ENCODE measurements at regions not wholly inside any gene's neighbourhood (a gene's known extent, or its start where the extent isn't known, plus 50 kb on each side); places are given as distances from the start of the nearest gene placed in this dataset.

DNA sequence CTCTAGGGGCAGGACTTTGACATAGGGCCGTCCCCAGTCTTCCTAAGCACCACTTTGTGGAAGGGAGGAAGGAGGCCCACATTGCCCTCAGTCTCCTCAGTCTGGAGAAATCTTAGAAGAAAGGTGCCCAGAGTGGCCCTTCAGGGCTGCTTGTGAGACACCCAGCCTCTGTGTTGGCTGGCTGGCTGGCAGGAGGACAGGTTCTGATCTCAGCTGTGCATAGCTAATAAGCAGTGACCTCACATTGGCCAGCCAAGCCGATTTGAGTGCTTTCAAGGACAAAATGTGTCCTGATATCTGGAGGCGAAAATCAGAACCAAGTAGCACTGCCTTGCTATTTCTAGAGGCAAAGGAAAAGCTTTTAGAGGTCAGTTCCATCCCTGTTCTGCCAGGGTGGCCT, 211.5 kb downstream of the BCOR start:
- no peak for DNase-seq

DNA sequence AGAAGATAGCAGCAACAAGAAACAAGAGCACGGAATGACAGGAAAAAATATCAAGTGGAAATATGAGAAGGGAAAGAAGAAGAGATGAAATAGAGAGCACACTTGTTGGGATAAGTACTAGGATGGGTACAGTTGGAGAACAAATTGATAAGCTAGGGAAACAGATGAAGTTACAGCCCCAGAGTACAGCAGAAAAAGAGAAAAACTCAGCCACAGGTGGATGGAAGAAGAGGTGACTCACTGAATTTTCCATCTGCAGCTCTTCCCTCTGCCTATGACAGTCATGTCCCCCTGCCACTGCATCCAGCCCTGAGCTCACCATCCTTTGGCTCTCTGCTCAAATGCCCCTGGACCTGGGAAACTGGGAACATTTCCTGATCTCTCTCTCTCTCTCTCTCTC, 209.0 kb downstream of the BCOR start:
- DNase-seq: no peak

DNA sequence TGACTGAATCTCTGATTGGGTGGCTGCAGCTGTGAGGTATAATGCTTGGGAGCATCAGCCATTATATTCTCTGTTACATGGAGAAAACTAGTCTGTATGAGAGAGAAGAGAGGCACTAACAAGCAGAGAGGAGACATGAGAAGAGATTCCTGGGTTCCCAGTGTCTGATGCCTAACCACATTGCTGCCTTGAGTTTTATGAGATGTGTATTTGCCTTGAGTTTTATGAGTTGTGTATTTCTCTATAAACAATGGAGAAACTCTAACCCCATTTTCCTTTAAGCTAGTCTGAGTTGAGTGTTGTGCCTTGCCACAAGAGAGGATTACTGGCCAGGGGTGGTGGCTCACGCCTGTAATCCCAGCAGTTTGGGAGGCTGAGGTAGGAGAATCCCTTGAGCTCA, 208.1 kb downstream of the BCOR start:
- DNase-seq: no peak

DNA sequence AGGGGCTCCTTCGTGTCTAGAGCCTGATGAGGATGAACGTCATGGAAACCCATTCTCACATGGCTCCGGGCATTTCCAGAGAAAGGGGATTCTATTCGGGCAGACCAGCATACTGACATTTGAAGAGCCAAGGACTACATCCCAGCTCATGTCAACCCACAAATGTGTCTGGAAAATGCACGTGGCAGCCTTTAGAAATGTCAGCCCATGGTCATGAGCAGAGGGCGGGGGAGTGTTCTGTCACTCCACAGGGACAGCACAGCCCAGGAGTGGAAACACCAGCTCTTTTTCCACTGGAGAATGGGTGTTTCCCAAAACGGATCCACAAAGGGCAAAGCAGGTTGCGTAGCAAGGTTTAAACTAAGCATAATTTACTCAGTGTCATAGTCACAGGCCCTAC, 207.0 kb downstream of the BCOR start:
- no peak for DNase-seq

DNA sequence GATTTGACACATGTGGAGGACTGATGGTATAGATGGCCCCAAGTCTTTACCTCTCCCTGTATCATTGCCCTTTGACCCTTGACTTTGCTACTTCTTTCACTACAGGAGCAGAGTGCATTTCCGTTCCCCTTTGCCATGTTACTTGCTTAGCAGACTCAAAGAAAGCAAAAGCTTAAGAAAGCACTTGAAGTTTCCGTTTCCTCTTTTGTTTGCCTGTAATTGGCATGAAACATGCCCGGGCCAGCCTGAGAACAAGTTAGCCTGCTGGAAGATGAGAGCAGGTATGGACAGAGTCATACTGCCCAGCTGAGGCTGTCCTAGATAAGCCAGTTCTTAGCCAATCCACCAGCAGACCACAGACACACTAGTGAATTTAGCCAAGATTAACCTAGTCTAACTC, 206.0 kb downstream of the BCOR start:
- no peak for DNase-seq

DNA sequence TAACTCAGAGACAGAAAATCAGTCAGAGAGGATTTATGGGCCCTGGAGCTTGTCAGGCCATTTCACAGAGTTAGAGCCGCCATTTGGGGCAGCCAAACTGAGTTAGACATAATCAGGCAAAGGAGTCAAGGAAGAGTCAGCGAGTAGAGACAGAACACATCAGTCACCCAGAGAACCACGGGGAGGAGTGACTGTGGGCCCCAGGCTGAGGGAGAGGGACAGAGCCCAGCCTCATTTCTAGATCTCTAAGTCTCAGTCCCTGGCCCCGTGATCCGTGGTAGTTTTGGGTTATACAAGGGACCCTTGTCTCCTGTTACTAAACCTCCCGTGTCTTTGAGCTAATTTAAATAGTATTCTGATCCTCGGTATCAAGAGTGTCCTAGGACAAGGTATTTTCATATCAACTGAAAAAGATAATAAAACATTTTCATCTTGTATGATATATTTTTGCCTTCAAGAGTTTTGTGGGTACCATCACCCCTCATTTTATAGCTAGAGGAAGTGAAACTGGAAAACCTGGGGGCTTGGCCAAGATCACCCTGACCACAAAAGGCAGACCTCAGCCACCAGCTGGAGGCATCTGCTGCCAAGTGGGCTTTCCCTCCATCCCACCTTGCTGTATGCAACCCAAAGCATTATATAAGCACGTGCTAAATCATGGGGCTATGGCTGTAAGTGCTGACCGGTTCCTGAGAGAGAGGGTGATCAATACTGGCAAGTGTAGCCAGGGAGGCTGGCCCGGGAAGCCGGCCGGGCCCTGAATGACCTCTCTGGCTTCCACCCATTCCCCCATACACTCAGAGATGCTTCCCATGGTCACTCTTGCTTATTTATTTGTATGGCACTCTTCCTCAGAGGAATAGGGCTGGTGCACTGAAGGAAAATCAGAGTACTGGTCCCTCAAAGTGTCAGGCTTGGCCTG, 204.1 kb downstream of the BCOR start:
- no peak for DNase-seq

DNA sequence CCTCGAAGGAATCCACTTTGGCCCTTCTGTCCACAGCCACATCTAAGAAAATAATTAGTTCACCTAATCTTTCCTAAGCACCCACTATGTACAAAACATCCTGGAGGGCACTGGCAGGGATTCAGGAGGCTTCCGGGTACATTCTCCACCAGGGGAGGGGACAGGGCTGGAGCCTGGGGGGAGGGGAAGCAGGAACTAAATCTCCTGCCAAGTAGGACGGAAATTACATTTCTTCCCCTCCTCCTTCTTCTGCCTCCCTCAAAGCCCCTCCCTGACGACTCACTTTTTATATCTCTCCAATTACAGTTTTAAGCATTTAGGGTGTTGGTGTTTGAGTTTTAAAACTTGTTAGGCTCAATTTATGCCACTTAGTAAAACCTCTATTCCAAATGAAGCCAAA, 203.1 kb downstream of the BCOR start:
- DNase-seq: no peak

DNA sequence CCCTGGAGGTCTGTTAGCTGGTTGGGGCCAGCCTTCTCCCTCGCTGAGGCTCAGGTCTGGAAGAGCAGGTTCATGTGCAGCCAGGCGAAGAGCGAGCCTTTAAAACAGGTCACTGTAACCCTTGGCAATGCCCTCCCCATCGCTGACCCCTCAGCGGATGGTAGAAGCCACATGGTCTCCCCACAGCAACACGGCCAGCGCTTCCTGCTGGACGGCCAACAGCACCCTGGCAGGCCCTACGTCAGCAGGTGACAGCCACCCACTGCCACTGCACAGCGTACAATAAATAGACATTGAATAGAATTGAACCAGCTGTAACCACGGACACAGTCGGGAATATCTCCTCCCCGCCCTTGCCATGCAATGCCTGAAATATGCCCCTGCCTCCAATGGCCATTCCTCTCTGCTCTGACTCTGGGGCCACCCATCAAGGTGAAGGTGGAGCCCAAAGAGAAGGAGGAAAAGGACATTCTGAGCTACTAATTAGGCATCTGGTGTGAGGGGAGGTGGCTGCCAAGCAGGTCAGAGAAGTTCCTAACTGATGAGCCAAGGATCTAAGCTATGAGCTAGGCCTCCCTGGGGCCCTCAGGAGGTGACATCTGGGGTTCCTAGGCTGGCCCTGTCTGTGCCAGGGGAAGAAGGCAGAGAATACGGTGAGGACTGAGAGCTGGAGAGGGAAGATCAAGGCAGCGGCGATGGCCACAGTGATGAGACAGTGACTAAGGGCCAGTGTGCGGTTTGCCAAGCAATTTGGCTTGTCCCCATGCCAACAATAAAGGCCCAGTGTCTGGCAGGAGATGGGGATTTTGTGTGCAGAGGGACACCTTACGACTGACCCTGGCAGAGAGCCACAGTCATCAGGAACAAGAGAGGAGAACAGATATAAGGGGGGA, 202.3 kb downstream of the BCOR start:
- no peak for DNase-seq

DNA sequence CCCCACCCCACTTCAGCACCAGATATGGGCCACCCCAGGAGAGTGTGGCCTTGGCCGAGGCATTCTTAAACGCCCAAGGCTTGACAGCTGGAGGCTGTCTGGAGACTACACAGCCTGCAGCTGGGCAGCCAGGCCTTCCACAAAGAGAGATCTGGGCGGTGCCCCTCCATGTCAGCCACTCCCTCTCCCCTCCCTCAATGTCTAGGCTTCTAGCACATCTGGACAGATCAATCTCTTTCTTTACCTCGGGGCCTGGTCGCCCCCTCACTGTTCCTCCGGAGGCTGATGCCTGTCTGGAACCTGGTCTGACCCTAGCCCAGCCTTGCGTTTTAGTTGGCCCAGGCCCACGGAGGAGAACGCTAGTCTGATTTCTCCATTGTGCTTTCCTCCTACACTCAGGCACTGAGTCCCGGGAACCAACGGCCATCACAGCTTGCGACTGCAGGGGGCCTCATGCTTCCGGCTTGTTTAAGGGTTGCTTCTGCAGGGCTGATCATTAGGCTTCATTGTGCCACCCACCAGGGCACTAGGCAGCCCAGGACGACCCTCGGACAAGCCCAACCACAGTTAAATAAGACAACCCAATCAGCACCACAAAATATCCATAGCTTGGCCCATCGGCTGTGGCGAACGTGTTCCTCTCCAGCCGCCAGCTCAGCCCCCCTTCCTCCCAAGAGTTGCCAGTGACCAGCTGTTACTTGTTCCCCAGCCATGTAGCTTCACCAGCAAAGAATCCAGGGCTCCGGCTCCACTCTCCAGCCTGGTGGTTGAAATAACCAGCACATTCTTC, 200.6 kb downstream of the BCOR start:
- DNase-seq: peak; percentile 61

DNA sequence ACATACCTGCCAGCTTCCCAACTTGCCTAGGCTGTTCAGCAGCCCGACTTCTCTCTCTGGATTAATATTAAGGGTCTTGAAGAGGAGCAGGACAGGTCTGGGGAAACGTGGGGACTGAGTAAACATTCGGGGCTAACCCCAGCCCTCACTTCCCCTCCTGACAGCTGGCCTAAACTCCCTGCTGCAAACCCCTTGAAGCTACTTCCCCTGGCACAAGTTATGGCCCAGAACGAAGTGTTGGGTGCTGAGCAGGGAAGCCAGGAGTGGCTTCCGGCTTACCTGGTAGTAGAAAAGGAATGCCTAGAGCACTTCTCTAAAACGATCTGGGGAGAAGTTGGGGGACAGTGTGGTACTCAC, 200.0 kb downstream of the BCOR start:
- no peak for DNase-seq

DNA sequence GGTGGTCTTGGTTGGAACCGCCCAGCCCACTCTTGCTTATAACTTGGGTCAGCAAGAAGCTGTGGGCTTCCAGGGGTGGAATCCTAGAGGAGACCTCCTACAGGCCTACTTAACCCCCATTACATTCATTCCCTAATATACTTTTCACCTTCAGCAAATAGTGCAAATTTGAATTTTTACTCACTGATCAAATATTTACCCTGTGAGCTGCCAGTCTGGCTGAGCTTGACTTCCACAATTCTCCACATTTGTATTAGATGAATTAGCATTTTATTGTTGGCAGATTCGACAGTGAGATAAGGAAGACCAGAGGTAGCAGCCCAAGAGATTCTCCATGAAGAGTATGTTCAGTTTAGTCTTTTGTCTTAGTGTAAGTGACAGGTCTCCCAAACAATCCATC, 199.6 kb downstream of the BCOR start:
- DNase-seq: no peak

DNA sequence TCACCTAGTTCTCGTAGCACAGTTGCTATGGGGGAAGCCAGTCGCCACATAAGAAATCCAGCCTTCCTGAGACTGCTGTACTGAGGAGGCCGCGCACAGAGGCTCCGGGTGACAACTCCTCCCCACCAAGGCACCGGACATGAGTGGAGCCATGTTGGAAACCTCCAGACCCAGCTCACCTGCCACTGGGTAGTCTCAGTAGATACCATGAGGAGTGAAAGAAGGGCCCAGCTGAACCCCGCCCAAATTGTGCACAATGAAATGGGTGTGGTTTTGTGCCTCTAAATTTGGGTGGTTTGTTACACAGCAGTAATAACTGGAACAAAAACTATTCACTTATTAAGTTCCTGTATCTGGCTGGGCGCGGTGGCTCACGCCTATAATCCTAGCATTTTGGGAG, 198.7 kb downstream of the BCOR start:
- no peak for DNase-seq

DNA sequence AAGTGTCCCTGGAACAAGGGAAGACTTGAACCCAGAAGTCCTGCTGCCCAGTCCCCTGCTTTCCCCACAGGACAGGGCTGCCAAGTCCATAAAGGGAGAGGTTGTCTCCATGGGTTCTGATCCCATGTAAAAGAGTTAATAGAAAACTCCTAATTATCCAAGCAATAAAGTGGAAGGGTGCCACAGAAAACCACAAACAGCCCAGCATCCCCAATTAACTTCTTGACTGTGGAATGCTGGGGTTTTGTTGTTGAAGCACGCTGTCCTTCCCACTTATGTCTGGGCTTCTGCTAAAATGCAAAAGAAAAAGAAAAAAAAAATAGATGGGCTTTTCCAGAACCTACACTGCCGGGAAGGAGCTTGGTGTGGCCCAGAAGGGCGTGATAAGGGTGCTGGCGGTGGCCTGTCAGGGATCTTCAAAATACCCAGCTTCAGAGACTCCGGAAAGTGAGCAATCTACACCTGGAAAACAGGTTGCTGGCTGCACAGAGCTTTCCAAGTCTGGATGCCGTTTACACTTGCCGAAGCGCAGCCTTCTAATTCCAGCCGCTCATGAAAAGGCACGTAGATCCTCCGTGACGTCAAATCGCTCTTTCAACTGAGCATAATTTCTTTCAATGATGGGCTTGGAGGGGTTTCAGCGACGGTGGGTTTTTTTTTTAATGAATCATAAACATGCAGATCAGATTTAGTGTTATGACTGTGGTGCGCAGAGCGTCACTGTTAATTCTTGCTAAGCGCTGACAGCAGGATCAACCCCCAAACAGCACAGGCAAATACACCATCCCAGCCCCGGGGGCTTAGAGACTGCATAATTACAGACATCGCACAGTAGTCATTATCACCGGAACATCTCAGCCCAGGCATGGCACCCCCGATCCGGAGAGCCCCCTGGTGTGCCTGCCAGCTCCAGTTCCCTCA, 197.6 kb downstream of the BCOR start:
- DNase-seq: no peak

DNA sequence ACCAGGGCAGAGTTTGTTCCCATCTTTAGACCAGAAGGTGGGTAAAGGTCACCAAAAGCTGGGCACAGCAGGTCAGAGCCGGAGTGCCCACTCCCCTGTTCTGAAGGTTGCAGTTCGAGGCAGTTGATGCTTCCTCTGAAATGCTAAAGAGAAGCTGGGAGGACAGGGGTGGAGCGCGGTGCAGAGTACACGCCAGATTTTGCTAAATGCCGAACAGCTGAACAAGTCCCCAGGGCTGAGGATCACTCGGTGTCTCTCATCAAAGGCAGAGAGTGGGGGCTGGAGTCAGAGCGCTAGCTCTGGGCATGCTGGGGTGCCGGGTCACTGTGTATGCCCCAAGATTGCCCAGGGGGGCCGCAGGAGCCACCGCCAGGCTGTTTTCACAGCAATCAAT, 197.0 kb downstream of the BCOR start:
- DNase-seq: no peak

DNA sequence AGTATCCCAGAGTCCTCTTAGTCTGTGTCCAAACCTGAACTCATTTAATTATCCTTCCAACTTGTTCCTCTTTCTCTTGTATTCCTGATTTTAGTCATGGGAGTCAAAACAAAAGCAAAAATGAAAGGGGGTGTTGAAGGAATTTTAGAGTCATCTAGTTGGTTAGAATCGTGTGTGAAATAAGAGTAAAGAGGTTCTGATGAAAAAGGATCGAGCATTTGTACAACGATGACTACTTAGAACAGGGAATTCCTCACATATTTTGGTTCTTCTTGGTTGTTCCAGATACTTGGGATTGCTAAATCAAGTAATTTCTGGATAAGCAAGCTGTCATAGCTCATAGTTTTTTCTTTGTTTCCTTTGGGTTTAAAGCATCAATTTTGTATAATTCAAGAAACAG, 194.4 kb downstream of the BCOR start:
- DNase-seq: peak; percentile 41

DNA sequence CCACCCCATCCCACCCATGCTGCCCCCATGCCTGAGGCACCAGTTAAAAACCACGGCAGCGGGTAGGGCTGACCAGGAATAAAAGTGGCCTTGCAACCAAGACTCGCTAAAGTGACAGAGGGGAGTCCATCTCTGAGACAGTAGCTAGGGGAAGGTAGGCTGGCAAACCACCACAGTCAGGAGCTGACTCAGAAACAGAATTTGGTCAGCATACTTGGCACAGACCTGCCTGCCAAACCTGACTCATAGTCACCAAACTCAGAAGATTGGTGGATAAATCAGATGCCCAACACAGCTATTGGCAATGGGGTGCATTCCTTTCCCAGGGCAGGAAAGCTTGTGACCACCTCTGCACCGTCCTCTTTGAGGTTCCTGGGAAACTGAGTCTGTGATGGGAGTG, 193.8 kb downstream of the BCOR start:
- DNase-seq: peak; percentile 61

DNA sequence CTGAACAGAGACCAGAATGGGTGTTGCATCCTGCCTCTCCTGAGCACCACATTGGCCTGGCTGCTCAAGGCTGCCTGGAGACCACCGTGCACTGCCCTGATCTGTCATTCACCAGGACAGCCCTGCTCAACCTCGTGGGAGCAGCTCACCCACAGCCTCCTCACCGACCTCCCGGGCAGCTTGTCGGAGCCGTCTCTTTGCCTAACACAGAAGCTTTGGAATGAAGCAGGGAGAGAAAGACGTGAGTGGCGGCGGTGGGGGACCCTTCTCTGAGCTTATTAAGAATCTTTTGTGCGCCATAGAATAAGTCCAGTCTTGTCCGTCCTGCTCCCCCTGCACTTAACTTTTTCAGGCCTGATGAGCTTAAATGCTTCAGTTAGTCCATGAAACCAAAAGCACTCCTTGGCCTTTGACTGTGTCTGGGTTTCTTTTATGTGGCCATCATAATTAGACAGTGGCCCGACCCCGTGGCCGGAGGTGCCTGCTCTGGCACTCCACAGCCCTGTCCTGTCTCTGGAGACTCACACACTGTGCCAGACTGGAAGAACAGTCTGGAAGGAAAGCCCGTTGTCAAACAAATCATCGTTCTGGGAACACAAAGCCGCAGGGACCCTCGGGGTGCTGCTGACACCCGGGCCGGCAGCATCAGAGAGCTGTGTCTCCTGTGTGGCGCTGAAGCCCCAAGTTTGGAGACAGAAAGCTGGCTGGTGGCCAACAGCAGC, 192.8 kb downstream of the BCOR start:
- DNase-seq: no peak

DNA sequence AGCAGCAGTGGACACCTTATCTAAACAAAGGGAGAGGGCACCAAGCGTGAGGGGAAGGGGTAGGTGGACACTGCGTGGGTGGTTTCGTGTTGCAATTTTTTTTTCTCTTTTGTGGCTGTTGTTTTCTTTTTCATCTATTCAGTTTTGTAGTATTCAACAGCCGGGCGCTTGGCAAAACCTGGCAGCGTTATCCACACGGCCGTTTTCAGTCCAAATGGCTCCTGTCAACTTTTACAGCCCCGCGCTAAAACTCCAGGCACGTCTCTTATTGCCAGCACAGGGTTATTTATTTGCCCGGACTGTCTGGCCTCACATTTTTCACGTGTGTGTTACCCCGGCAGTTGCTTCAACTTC, 192.2 kb downstream of the BCOR start:
- no peak for DNase-seq

DNA sequence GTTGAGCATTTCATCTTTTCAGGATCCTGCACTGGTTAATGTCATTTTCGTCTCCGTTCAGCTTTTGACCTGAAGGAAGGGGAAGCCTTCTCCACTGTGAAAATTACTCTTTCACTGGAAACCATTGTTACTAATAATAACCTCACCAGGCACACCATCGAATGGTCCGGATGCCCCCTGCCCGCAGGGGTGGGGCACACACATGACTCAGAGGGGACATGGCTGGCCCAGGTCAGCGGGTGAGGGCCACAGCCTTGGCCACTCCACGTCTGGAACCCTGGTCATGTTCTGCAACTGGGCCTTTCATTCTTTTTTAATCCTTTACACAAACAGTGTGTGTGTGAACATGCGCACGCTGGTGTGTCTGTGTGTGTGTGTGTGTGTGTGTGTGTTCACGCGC, 191.8 kb downstream of the BCOR start:
- no peak for DNase-seq

DNA sequence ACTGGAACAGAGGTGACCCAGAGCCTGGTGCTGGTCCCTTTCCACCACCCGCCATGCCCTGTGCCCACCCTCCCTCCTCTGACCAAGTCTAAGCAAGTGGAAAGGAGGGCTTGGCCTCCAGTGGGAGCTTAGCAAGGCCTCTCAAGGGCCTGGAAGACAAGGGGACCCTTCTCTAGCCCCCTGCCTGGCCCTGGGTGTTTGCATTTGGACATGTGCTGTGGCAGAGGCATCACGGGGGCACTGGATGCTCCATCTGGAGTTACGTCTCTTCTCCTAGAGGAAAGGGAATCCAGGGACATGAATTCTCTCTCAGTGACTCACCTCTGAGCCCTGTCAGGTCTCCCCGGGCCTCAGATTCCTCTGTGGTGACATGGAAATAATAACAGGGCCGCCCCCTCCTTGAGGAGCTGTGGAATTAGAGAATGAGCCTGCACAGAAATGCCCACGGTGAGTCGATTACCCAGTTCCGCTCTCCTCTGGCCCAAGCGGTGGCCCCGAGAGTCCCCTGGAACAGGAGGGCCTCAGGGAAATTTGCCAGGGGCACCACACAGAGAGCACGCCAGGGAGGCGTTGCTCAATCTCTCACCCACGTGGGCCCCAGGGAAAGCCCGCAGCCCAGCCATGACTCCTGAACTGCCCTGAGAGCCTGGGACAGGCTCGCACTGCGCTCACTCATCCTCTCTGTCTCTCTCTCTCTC, 189.6 kb downstream of the BCOR start:
- DNase-seq: peak; percentile 84

DNA sequence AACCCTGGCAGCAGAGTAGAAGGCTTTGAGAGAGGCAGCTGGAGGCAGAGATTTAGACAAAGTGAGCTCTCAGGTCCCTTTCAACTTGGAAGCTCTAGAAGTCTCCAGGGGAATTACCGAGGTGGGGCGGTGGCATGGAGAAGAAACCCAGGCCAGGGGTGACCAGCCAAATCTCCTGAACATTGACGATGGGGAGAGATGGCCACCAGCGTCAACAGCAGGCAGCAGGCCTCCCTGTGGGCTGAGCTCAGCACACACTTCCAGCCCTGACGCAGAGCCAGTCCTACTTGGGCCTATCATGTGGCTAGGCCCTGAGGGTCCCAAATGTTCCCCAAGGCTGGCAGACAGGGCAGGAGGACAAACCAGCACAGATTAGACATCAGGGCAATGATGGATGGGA, 187.8 kb downstream of the BCOR start:
- DNase-seq: no peak

Measured in NCI-H226 (cell line).